ENCODE measurements at regions not wholly inside any gene's neighbourhood (a gene's known extent, or its start where the extent isn't known, plus 50 kb on each side); places are given as distances from the start of the nearest gene placed in this dataset.

- no peak for DNase-seq (ENCODE audit: low read depth)
- no peak overlapping the region for H3K4me3 ChIP-seq (ENCODE audit: control insufficient read depth, low read depth, low read length)
- no peak for TF ChIP-seq CTCF (IDR thresholded peaks at IDR 0.05; ENCODE audit: control insufficient read depth, insufficient read depth, low read depth, low read length, missing control alignments)
Measured at GRCh38 chr14:78081245-78081644, 88.9 kb upstream of the NRXN3 start.

GRCh38 chr14:78083837-78084236 is 86.3 kb upstream of the NRXN3 start:
- no peak for TF ChIP-seq CTCF (IDR thresholded peaks at IDR 0.05; ENCODE audit: control insufficient read depth, insufficient read depth, low read depth, low read length, missing control alignments)

DNA sequence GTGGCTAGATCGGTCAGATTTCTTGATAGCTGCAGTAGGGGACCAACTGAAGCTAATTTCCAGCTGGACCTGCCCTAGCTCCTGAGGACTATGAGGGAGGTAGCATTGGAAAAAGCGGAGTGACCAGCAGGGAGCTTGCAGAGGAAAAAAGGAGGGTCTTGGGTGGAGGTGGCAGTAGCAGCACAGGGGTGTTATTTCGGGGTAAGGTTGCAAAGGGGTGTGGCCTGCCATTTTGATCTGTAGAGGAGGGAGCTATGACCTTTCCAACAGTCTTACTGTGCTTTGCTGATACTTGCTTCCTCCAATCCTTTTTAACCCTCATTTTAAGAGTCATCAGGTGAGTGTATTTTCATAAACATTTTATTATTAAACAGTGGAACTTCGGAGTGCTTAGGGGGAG is 83.8 kb upstream of the NRXN3 start:
- DNase-seq (ENCODE audit: low read depth) = no peak
- no peak for TF ChIP-seq CTCF (IDR thresholded peaks at IDR 0.05; ENCODE audit: control insufficient read depth, insufficient read depth, low read depth, low read length, missing control alignments)
- no peak overlapping the region for H3K4me3 ChIP-seq (ENCODE audit: control insufficient read depth, low read depth, low read length)

More at GRCh38 chr14:78083837-78084236, 86.3 kb upstream of the NRXN3 start:
- H3K4me3 ChIP-seq (ENCODE audit: control insufficient read depth, low read depth, low read length) = no peak overlapping the region
- no peak for DNase-seq (ENCODE audit: low read depth)

GRCh38 chr14:78088916-78089315 is 81.3 kb upstream of the NRXN3 start:
- TF ChIP-seq CTCF (IDR thresholded peaks at IDR 0.05; ENCODE audit: control insufficient read depth, insufficient read depth, low read depth, low read length, missing control alignments) = no peak
- DNase-seq (ENCODE audit: low read depth) = no peak
- H3K4me3 ChIP-seq (ENCODE audit: control insufficient read depth, low read depth, low read length) = no peak overlapping the region

DNA sequence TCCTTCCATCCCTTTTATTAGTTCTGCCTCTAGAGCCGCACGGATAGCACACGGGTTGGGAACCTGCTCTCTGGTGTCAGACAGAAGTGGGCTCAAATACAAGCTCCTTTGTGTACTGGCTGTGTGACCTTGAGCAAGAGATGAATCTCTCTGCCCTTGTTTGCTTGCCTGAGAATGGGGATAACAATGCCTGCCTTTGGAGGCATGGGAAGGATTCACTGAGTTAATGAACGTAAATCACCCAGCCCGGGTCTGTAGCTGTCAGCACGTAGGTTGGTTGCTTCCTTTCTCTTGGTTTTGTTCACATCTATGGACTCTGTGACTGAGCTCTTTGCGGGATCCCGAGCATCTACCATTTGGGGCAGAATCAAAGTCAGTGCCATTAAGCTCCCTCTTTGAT is 79.3 kb upstream of the NRXN3 start:
- DNase-seq (ENCODE audit: low read depth) = no peak
- no peak overlapping the region for H3K4me3 ChIP-seq (ENCODE audit: control insufficient read depth, low read depth, low read length)
- TF ChIP-seq CTCF (IDR thresholded peaks at IDR 0.05; ENCODE audit: control insufficient read depth, insufficient read depth, low read depth, low read length, missing control alignments) = no peak

DNA sequence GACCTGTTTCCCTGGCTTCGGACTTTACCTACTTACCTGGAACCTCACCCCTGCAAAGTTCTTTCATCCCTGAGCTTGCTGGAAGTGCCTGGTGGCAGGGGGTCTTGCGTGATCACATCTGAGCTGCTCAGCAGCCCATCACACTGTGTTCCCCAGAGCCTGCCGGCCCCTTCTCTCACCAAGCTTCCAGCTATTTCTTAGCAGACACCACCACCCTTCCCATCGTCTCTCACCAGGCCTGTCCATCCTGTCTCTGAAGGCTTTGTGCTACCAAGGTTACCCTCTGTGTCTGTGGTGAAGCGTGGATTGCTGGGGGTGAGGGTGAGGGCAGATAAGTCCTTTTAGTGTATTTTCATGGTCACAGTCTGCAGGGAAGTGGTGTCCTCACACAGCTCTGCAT is 78.8 kb upstream of the NRXN3 start:
- no peak for DNase-seq (ENCODE audit: low read depth)
- no peak overlapping the region for H3K4me3 ChIP-seq (ENCODE audit: control insufficient read depth, low read depth, low read length)
- TF ChIP-seq CTCF (IDR thresholded peaks at IDR 0.05; ENCODE audit: control insufficient read depth, insufficient read depth, low read depth, low read length, missing control alignments) = no peak

DNA sequence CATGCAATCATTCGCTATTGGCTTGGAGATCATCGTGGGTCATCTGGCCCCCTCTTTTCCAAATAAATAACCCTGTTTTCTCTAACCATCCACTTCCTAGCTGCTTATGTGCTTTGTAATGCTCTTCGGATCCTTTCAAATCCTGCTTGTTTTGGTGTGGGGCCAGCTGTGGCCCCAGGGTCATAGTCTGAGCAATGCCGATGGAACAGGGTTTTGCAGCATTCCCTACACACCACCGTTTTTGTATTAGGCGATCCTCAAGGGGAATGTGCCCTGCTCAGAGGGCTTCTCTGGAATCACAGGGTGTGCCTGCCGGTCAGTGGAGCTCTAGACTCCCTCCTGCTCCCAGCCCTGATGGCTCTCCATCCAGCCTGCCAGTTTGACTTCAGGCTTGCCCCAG is 78.1 kb upstream of the NRXN3 start:
- no peak for DNase-seq (ENCODE audit: low read depth)
- no peak overlapping the region for H3K4me3 ChIP-seq (ENCODE audit: control insufficient read depth, low read depth, low read length)
- TF ChIP-seq CTCF (IDR thresholded peaks at IDR 0.05; ENCODE audit: control insufficient read depth, insufficient read depth, low read depth, low read length, missing control alignments) = no peak
